ENCODE measurements at regions not wholly inside any gene's neighbourhood (a gene's known extent, or its start where the extent isn't known, plus 50 kb on each side); places are given as distances from the start of the nearest gene placed in this dataset.

GRCh38 chr2:7115906-7116305, 198.7 kb downstream of the RNF144A start:
- H3K27me3 ChIP-seq (replicated peaks; ENCODE audit: insufficient read depth, low read depth, low read length, poor library complexity) = no peaks in the 10 kb centered on the region
- POLR2A ChIA-PET (ENCODE audit: low non-redundant PET) = no interaction called here
- intact Hi-C loops (cut with micrococcal nuclease; ENCODE audit: unreplicated experiment) = loop anchor here (5.0 to 10.0 kb wide), 2 partner anchors 1269 to 1566 kb away; partner anchors contain the start of gene ID2
- no TSS peak for BruUV-seq (replicated peaks)
- H3K9me3 ChIP-seq (ENCODE audit: low read depth, low read length, poor library complexity, severe bottlenecking) = peaks cover 7% of the 10 kb centered on the region
- CTCF ChIA-PET = no interaction called here
- DNase-seq (ENCODE audit: low spot score) = no peak
- no peak for TF ChIP-seq EZH2 (IDR thresholded peaks at IDR 0.05; ENCODE audit: borderline replicate concordance, low read depth, low read length, poor library complexity, severe bottlenecking)
- TF ChIP-seq CTCF (conservative IDR thresholded peaks at IDR 0.05; ENCODE audit: low read depth, low read length) = no peak
- peaks cover 19% of the 10 kb centered on the region for H3K4me1 ChIP-seq (ENCODE audit: insufficient read depth, low read length, poor library complexity, severe bottlenecking)
- H3K36me3 ChIP-seq (ENCODE audit: insufficient read depth, low read length, poor library complexity, severe bottlenecking) = no peaks in the 10 kb centered on the region
- no peak overlapping the region for H3K27ac ChIP-seq (ENCODE audit: low read depth, low read length, poor library complexity, severe bottlenecking)
- no peak overlapping the region for H3K4me3 ChIP-seq (ENCODE audit: low read depth, low read length, poor library complexity, severe bottlenecking)

GRCh38 chr2:7116511-7116910, 199.3 kb downstream of the RNF144A start:
- Histone ChIP-seq H3K27me3 (replicated peaks; ENCODE audit: insufficient read depth, low read depth, low read length, poor library complexity) (no peaks in the 10 kb centered on the region), H3K36me3 (ENCODE audit: insufficient read depth, low read length, poor library complexity, severe bottlenecking) (no peaks in the 10 kb centered on the region), H3K9me3 (ENCODE audit: low read depth, low read length, poor library complexity, severe bottlenecking) (peaks cover 7% of the 10 kb centered on the region), H3K4me3 (ENCODE audit: low read depth, low read length, poor library complexity, severe bottlenecking) (no peak overlapping the region), H3K4me1 (ENCODE audit: insufficient read depth, low read length, poor library complexity, severe bottlenecking) (peaks cover 19% of the 10 kb centered on the region), H3K27ac (ENCODE audit: low read depth, low read length, poor library complexity, severe bottlenecking) (no peak overlapping the region)
- DNase-seq (ENCODE audit: low spot score) = no peak
- TF ChIP-seq CTCF (conservative IDR thresholded peaks at IDR 0.05; ENCODE audit: low read depth, low read length) (no peak), EZH2 (IDR thresholded peaks at IDR 0.05; ENCODE audit: borderline replicate concordance, low read depth, low read length, poor library complexity, severe bottlenecking) (no peak)
- POLR2A ChIA-PET (ENCODE audit: low non-redundant PET) = no interaction called here
- CTCF ChIA-PET = no interaction called here
- BruUV-seq (replicated peaks) = no TSS peak
- intact Hi-C loops (cut with micrococcal nuclease; ENCODE audit: unreplicated experiment) = loop anchor here (5.0 to 10.0 kb wide), 2 partner anchors 1268 to 1566 kb away; partner anchors contain the start of gene ID2

GRCh38 chr2:7117076-7117475, 199.9 kb downstream of the RNF144A start:
- no peak overlapping the region for H3K4me3 ChIP-seq (ENCODE audit: low read depth, low read length, poor library complexity, severe bottlenecking)
- peaks cover 19% of the 10 kb centered on the region for H3K4me1 ChIP-seq (ENCODE audit: insufficient read depth, low read length, poor library complexity, severe bottlenecking)
- H3K9me3 ChIP-seq (ENCODE audit: low read depth, low read length, poor library complexity, severe bottlenecking) = peaks cover 7% of the 10 kb centered on the region
- TF ChIP-seq EZH2 (IDR thresholded peaks at IDR 0.05; ENCODE audit: borderline replicate concordance, low read depth, low read length, poor library complexity, severe bottlenecking) (no peak), CTCF (conservative IDR thresholded peaks at IDR 0.05; ENCODE audit: low read depth, low read length) (no peak)
- CTCF ChIA-PET = no interaction called here
- no peaks in the 10 kb centered on the region for H3K36me3 ChIP-seq (ENCODE audit: insufficient read depth, low read length, poor library complexity, severe bottlenecking)
- POLR2A ChIA-PET (ENCODE audit: low non-redundant PET) = no interaction called here
- no peaks in the 10 kb centered on the region for H3K27me3 ChIP-seq (replicated peaks; ENCODE audit: insufficient read depth, low read depth, low read length, poor library complexity)
- BruUV-seq (replicated peaks) = no TSS peak
- DNase-seq (ENCODE audit: low spot score) = no peak
- intact Hi-C loops (cut with micrococcal nuclease; ENCODE audit: unreplicated experiment) = loop anchor here (5.0 to 10.0 kb wide), 2 partner anchors 1268 to 1565 kb away; partner anchors contain the start of gene ID2
- no peak overlapping the region for H3K27ac ChIP-seq (ENCODE audit: low read depth, low read length, poor library complexity, severe bottlenecking)
